ENCODE measurements at regions not wholly inside any gene's neighbourhood (a gene's known extent, or its start where the extent isn't known, plus 50 kb on each side); places are given as distances from the start of the nearest gene placed in this dataset.

DNA sequence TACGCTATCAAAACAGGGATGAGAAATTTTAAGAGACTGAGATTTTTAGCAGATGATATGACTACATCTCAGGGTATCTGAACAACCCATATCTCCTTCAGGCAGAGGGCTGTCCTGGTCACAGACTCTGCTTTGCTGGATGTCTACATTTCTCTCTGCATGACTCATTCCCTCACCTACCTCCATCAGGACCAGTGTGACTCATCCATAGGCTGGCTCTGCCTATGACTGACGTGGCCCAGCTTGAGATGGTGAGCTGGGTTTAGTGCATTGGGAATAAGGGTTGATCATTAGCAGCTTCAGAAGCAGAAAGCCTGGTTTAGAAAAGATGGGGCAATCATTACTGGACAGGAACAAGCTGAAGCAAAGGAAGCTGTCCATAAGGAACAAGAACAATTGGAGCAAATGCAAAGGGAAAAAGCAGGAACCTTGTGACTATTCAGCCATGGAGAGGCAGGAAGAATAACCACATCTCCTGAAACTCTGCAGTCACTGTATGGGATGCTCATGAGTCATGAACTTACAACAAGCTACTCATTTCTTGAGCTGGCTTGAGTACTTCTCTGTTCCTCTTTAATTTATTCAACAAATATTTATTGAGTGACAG, 86.4 kb upstream of the CBLN4 start:
- TF ChIP-seq EZH2 (IDR thresholded peaks at IDR 0.05; ENCODE audit: insufficient read depth, poor library complexity, severe bottlenecking) (no peak), EZH2phosphoT487 (IDR thresholded peaks at IDR 0.05; ENCODE audit: insufficient read depth, low read depth) (no peak)

Measured in GM23248 (cell line).